Activated CD8-positive, alpha-beta T cell treated with anti-CD3 and anti-CD28 coated beads for 36 hours (primary cell): ENCODE measurements at regions not wholly inside any gene's neighbourhood (a gene's known extent, or its start where the extent isn't known, plus 50 kb on each side); places are given as distances from the start of the nearest gene placed in this dataset.

Source experiments
- ATAC-seq: fragments of 200-7000 bp; cut with Tn5 transposase; one replicate; pipeline ENCODE4 v1.10.0; 2021; ENCODE audit warnings: mild to moderate bottlenecking, moderate library complexity
- CTCF ChIA-PET: fragments of 350-600 bp; sonication (Branson Sonifier 250); formaldehyde crosslinking; loops from one replicate; lab custom pipeline; 2021; ENCODE audit warnings: antibody characterized with exemption; lab: Charles Lee
- POLR2A ChIA-PET: fragments of 350-600 bp; sonication (Branson Sonifier 250); formaldehyde crosslinking; loops from one replicate; lab custom pipeline; 2021; ENCODE audit warnings: antibody characterized with exemption; lab: Charles Lee
- DNase-seq: peaks from one replicate; pipeline ENCODE4 v3.0.0-alpha.2; 2020
- H3K27ac Mint-ChIP-seq: one replicate; pipeline ENCODE4 v1.8.0; 2021; ENCODE audit warnings: mild to moderate bottlenecking, mixed read lengths
- H3K27me3 Mint-ChIP-seq: one replicate; pipeline ENCODE4 v1.8.0; 2021; ENCODE audit warnings: mixed read lengths
- H3K36me3 Mint-ChIP-seq: one replicate; pipeline ENCODE4 v1.8.0; 2021; ENCODE audit warnings: low read depth, mixed read lengths
- H3K4me1 Mint-ChIP-seq: one replicate; pipeline ENCODE4 v1.8.0; 2021; ENCODE audit warnings: low read depth, mixed read lengths
- H3K4me3 Mint-ChIP-seq: one replicate; pipeline ENCODE4 v1.8.0; 2021; ENCODE audit warnings: mild to moderate bottlenecking, moderate library complexity, mixed read lengths
- H3K9me3 Mint-ChIP-seq: one replicate; pipeline ENCODE4 v1.8.0; 2021; ENCODE audit warnings: mixed read lengths
- CTCF ChIP-seq: fragments of 200-600 bp; IDR thresholded peaks from one replicate; pipeline ENCODE4 v1.8.0; 2022; ENCODE audit warnings: antibody characterized with exemption, mild to moderate bottlenecking
- intact Hi-C: fragments of 100-400 bp; cut with micrococcal nuclease; formaldehyde crosslinking; loops from one replicate; pipeline ENCODE4 v1.10.0; 2022

- no peaks in the 10 kb centered on the region for H3K36me3 Mint-ChIP-seq
- ChIA-PET POLR2A (no interaction called here), CTCF (no interaction called here)
- intact Hi-C loops, result no loop called here
- DNase-seq, result no peak
- H3K4me1 Mint-ChIP-seq, result no peaks in the 10 kb centered on the region
- no peak overlapping the region for H3K27ac Mint-ChIP-seq
- TF ChIP-seq CTCF, result no peak
- ATAC-seq, result no peak
- peaks cover 3% of the 10 kb centered on the region for H3K27me3 Mint-ChIP-seq
- H3K4me3 Mint-ChIP-seq, result no peak overlapping the region
- peaks cover 5% of the 10 kb centered on the region for H3K9me3 Mint-ChIP-seq
Observed at GRCh38 chr6:117818449-117818848, 88.6 kb upstream of the SLC35F1 start.

GRCh38 chr6:117829594-117830319 lies 77.3 kb upstream of the SLC35F1 start:
- no peaks in the 10 kb centered on the region for H3K36me3 Mint-ChIP-seq
- intact Hi-C loops, result no loop called here
- ChIA-PET CTCF (no interaction called here), POLR2A (no interaction called here)
- peaks cover 8% of the 10 kb centered on the region for H3K9me3 Mint-ChIP-seq
- ATAC-seq (no peak), DNase-seq (no peak)
- no peak for TF ChIP-seq CTCF
- no peak overlapping the region for H3K27ac Mint-ChIP-seq
- no peaks in the 10 kb centered on the region for H3K4me1 Mint-ChIP-seq
- peaks cover 29% of the 10 kb centered on the region for H3K27me3 Mint-ChIP-seq
- no peak overlapping the region for H3K4me3 Mint-ChIP-seq

- POLR2A ChIA-PET, result no interaction called here
- TF ChIP-seq CTCF, result no peak
- intact Hi-C loops, result no loop called here
- CTCF ChIA-PET, result interaction anchor here (1.4 kb wide), 1 partner anchor 70 kb away, joined by 4 read pairs; the partner anchor contains the start of gene SLC35F1
- Mint-ChIP-seq H3K4me1 (no peaks in the 10 kb centered on the region), H3K27me3 (peaks cover 3% of the 10 kb centered on the region), H3K36me3 (no peaks in the 10 kb centered on the region), H3K4me3 (no peak overlapping the region), H3K27ac (no peak overlapping the region), H3K9me3 (peaks cover 3% of the 10 kb centered on the region)
- ATAC-seq, result no peak
- no peak for DNase-seq
Observed at GRCh38 chr6:117837261-117837660, 69.8 kb upstream of the SLC35F1 start.

- Mint-ChIP-seq H3K36me3 (no peaks in the 10 kb centered on the region), H3K4me3 (no peak overlapping the region), H3K27ac (no peak overlapping the region), H3K27me3 (peaks cover 3% of the 10 kb centered on the region), H3K4me1 (no peaks in the 10 kb centered on the region), H3K9me3 (peaks cover 3% of the 10 kb centered on the region)
- CTCF ChIA-PET, result interaction anchor here (1.2 kb wide), 1 partner anchor 59 kb away, joined by 3 read pairs; no protein-coding TSS in a partner anchor
- intact Hi-C loops, result no loop called here
- TF ChIP-seq CTCF, result peak; percentile 34
- POLR2A ChIA-PET, result no interaction called here
- DNase-seq (no peak), ATAC-seq (no peak)
Observed at GRCh38 chr6:117840541-117840983, 66.5 kb upstream of the SLC35F1 start.

- intact Hi-C loops, result no loop called here
- no peak overlapping the region for H3K27ac Mint-ChIP-seq
- ChIA-PET CTCF (no interaction called here), POLR2A (no interaction called here)
- peaks cover 15% of the 10 kb centered on the region for H3K9me3 Mint-ChIP-seq
- ATAC-seq (no peak), DNase-seq (no peak)
- no peak overlapping the region for H3K4me3 Mint-ChIP-seq
- H3K27me3 Mint-ChIP-seq, result peaks cover 2% of the 10 kb centered on the region
- H3K4me1 Mint-ChIP-seq, result no peaks in the 10 kb centered on the region
- H3K36me3 Mint-ChIP-seq, result no peaks in the 10 kb centered on the region
- no peak for TF ChIP-seq CTCF
Observed at GRCh38 chr6:117847912-117848311, 59.2 kb upstream of the SLC35F1 start.
